ENCODE measurements at regions not wholly inside any gene's neighbourhood (a gene's known extent, or its start where the extent isn't known, plus 50 kb on each side); places are given as distances from the start of the nearest gene placed in this dataset.
"Not testable (repeated sequence)": the region's sequence is repeated elsewhere in the genome, so short reads cannot be mapped to it uniquely, and the experiment has no call there.

- not testable (repeated sequence) for TF ChIP-seq CTCF (IDR thresholded peaks at IDR 0.05; ENCODE audit: poor library complexity, severe bottlenecking); SMC3 (conservative IDR thresholded peaks at IDR 0.05; ENCODE audit: poor library complexity); TAF1 (IDR thresholded peaks at IDR 0.05; ENCODE audit: low read depth); EZH2 (IDR thresholded peaks at IDR 0.05; ENCODE audit: borderline replicate concordance, insufficient read depth, low read length, poor library complexity, severe bottlenecking); POLR2AphosphoS5 (IDR thresholded peaks at IDR 0.05); REST (IDR thresholded peaks at IDR 0.05; ENCODE audit: borderline replicate concordance); MXI1 (conservative IDR thresholded peaks at IDR 0.05; ENCODE audit: poor library complexity, severe bottlenecking); EP300 (conservative IDR thresholded peaks at IDR 0.05; ENCODE audit: poor library complexity, severe bottlenecking)
Measured at GRCh38 chr16:15207202-15207981, 113.3 kb upstream of the RRN3 start.

Data from neural cell (in vitro differentiated cells).